ENCODE measurements at regions not wholly inside any gene's neighbourhood (a gene's known extent, or its start where the extent isn't known, plus 50 kb on each side); places are given as distances from the start of the nearest gene placed in this dataset.

DNA sequence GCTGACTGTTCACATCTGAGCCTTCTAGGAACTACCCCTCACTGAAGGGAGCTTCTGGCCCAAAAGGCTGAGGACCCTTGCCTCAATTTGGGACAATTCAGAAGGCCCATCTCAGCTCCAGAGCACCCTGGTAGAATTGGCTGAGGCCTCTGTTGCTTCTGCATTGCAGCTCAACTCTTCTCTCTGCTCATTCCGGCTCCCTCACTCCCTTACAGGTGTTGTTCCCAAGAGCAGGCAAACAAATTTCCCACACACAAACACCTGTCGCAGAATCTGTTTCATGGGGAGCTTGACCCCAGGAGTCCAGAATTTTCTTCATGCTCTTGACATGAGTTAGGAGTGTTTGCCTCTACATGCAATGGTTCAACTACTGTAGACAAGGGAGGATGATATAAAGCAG is 78.7 kb downstream of the CRYGS start:
- Mint-ChIP-seq H3K4me1 (no peaks in the 10 kb centered on the region), H3K27ac (no peak overlapping the region), H3K9me3 (no peaks in the 10 kb centered on the region; a peak in 1 of 5 replicates), H3K36me3 (ENCODE audit: insufficient read depth in 1 of 3, low read depth in 3 of 3) (no peaks in the 10 kb centered on the region), H3K4me3 (no peak overlapping the region), H3K27me3 (ENCODE audit: low read depth) (peaks cover 8% of the 10 kb centered on the region)
- Histone ChIP-seq H3K14ac (ENCODE audit: insufficient read depth, low read length) (no peak overlapping the region), H2AFZ (ENCODE audit: low read length) (no peak overlapping the region), H4K8ac (replicated peaks; ENCODE audit: insufficient read length, low read depth, low read length) (no peak overlapping the region), H3T11ph (ENCODE audit: low read length) (no peak overlapping the region), H4K20me1 (ENCODE audit: control insufficient read depth, insufficient read depth, insufficient read length) (no peaks in the 10 kb centered on the region), H2AK5ac (ENCODE audit: insufficient read length, low read length) (no peak overlapping the region), H3K9me3 (ENCODE audit: control insufficient read depth, low read depth, low read length) (no peaks in the 10 kb centered on the region), H4K5ac (ENCODE audit: insufficient read length, low read depth, low read length) (no peak overlapping the region), H2BK12ac (ENCODE audit: insufficient read length, low read depth, low read length) (no peak overlapping the region), H3K4ac (ENCODE audit: low read depth, low read length) (no peak overlapping the region), H4K91ac (ENCODE audit: insufficient read length, low read depth, low read length) (no peak overlapping the region), H3K4me2 (ENCODE audit: insufficient read depth, insufficient read length, low read length) (no peak overlapping the region), H3K4me1 (ENCODE audit: insufficient read depth, low read length) (no peaks in the 10 kb centered on the region), H2BK20ac (ENCODE audit: low read depth, low read length, poor library complexity, severe bottlenecking) (no peak overlapping the region), H3K9ac (ENCODE audit: extremely low read depth, insufficient read length, low read length) (no peak overlapping the region), H2BK15ac (ENCODE audit: low read depth, low read length) (no peak overlapping the region), H2BK120ac (ENCODE audit: low read depth, low read length, poor library complexity, severe bottlenecking) (no peak overlapping the region), H2BK5ac (ENCODE audit: insufficient read length, low read length) (no peak overlapping the region), H3K23me2 (ENCODE audit: insufficient read length, low read depth, low read length, poor library complexity, severe bottlenecking) (no peaks in the 10 kb centered on the region), H3K79me2 (ENCODE audit: insufficient read depth, low read length) (no peaks in the 10 kb centered on the region), H3K56ac (ENCODE audit: insufficient read length, low read depth, low read length) (no peak overlapping the region), H3K27ac (ENCODE audit: insufficient read length, low read depth, low read length) (no peak overlapping the region), H3K27me3 (ENCODE audit: insufficient read depth, low read length) (no peaks in the 10 kb centered on the region), H3K18ac (ENCODE audit: insufficient read length, low read depth, low read length) (no peak overlapping the region), H3K79me1 (ENCODE audit: insufficient read depth, low read depth, low read length, poor library complexity, severe bottlenecking) (no peaks in the 10 kb centered on the region), H3K23ac (ENCODE audit: insufficient read length, low read depth, low read length) (no peak overlapping the region)
- no peak for DNase-seq
- TF ChIP-seq, protein P1, sequence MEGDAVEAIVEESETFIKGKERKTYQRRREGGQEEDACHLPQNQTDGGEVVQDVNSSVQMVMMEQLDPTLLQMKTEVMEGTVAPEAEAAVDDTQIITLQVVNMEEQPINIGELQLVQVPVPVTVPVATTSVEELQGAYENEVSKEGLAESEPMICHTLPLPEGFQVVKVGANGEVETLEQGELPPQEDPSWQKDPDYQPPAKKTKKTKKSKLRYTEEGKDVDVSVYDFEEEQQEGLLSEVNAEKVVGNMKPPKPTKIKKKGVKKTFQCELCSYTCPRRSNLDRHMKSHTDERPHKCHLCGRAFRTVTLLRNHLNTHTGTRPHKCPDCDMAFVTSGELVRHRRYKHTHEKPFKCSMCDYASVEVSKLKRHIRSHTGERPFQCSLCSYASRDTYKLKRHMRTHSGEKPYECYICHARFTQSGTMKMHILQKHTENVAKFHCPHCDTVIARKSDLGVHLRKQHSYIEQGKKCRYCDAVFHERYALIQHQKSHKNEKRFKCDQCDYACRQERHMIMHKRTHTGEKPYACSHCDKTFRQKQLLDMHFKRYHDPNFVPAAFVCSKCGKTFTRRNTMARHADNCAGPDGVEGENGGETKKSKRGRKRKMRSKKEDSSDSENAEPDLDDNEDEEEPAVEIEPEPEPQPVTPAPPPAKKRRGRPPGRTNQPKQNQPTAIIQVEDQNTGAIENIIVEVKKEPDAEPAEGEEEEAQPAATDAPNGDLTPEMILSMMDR (conservative IDR thresholded peaks at IDR 0.05), result no peak
- WGBS (ENCODE audit: extremely low coverage, insufficient read length, low lambda C conversion rate), result no CpG with 5 or more reads among the region's 2 CpGs

Data from H9 (cell line).